Thymus (tissue), 11 donors: ENCODE measurements at regions not wholly inside any gene's neighbourhood (a gene's known extent, or its start where the extent isn't known, plus 50 kb on each side); places are given as distances from the start of the nearest gene placed in this dataset.

Source experiments
- DNase-seq, 9 donors: peaks; one replicate each; pipeline ENCODE4 v3.0.0-alpha.2; 2013; ENCODE audit warnings: low spot score in 9 of 9, low read depth in 6 of 9, missing footprints in 1 of 9
- H3K27ac ChIP-seq, 2 donors: one replicate each; pipeline ENCODE4 v1.5.1; 2013; ENCODE audit warnings: control low read depth in 1 of 2, low read depth in 1 of 2, low read length in 1 of 2, mild to moderate bottlenecking in 1 of 2, moderate library complexity in 1 of 2
- H3K27me3 ChIP-seq, 2 donors: one replicate each; pipeline ENCODE4 v1.5.1; 2013; ENCODE audit warnings: low read length in 1 of 2; ENCODE audit not compliant: control insufficient read depth in 2 of 2, insufficient read depth in 1 of 2
- H3K36me3 ChIP-seq, 2 donors: one replicate each; pipeline ENCODE4 v1.5.1; 2013; ENCODE audit warnings: low read length in 1 of 2, mild to moderate bottlenecking in 1 of 2, moderate library complexity in 1 of 2; ENCODE audit not compliant: control insufficient read depth in 2 of 2, insufficient read depth in 2 of 2
- H3K4me1 ChIP-seq, 2 donors: one replicate each; pipeline ENCODE4 v1.5.1; 2013; ENCODE audit warnings: low read length in 2 of 2; ENCODE audit not compliant: control insufficient read depth in 2 of 2, insufficient read depth in 2 of 2
- H3K4me3 ChIP-seq, 2 donors: one replicate each; pipeline ENCODE4 v1.5.1; 2013; ENCODE audit warnings: low read length in 2 of 2, control low read depth in 1 of 2, mild to moderate bottlenecking in 1 of 2
- H3K9me3 ChIP-seq, 2 donors: one replicate each; pipeline ENCODE4 v1.5.1; 2013; ENCODE audit warnings: low read length in 1 of 2, mild to moderate bottlenecking in 1 of 2; ENCODE audit not compliant: control insufficient read depth in 2 of 2, insufficient read depth in 1 of 2
- WGBS: extraction: QIAGEN DNeasy Blood & Tissue Kit; methylation state at CpG from one replicate; pipeline ENCODE4 v1.1.7; 2013; 5-methylcytosine and 5-hydroxymethylcytosine counted together
- donor health status: healthy.

- no peaks in the 10 kb centered on the region for H3K27me3 ChIP-seq
Measured at GRCh38 chr12:90020014-90020413, 311.4 kb upstream of the ATP2B1 start.

GRCh38 chr12:90017316-90017715 lies 308.7 kb upstream of the ATP2B1 start:
- Histone ChIP-seq H3K4me3 (no peak overlapping the region), H3K27ac (no peak overlapping the region), H3K36me3 (no peaks in the 10 kb centered on the region), H3K27me3 (no peaks in the 10 kb centered on the region), H3K9me3 (no peaks in the 10 kb centered on the region), H3K4me1 (no peaks in the 10 kb centered on the region)
- DNase-seq = no peak
- WGBS = 98% methylated on average over 2 of the region's 2 CpGs

More at GRCh38 chr12:90020014-90020413, 311.4 kb upstream of the ATP2B1 start:
- 95% methylated on average over 1 of the region's 1 CpG for WGBS
- Histone ChIP-seq H3K36me3 (no peaks in the 10 kb centered on the region), H3K4me3 (no peak overlapping the region), H3K9me3 (no peaks in the 10 kb centered on the region), H3K27ac (no peak overlapping the region), H3K4me1 (no peaks in the 10 kb centered on the region)
- no peak for DNase-seq

- Histone ChIP-seq H3K4me1 (no peaks in the 10 kb centered on the region), H3K36me3 (no peaks in the 10 kb centered on the region), H3K9me3 (no peaks in the 10 kb centered on the region), H3K27ac (no peak overlapping the region), H3K27me3 (no peaks in the 10 kb centered on the region), H3K4me3 (no peak overlapping the region)
- DNase-seq = no peak
- 89% methylated on average over 1 of the region's 1 CpG for WGBS
Measured at GRCh38 chr12:90015228-90015627, 306.6 kb upstream of the ATP2B1 start.

GRCh38 chr12:90013409-90013808 lies 304.8 kb upstream of the ATP2B1 start:
- Histone ChIP-seq H3K27ac (no peak overlapping the region), H3K36me3 (no peaks in the 10 kb centered on the region), H3K4me1 (no peaks in the 10 kb centered on the region), H3K9me3 (no peaks in the 10 kb centered on the region), H3K27me3 (no peaks in the 10 kb centered on the region), H3K4me3 (no peak overlapping the region)
- DNase-seq = peak in 3 of 9 donors; percentile 8 to 31 (median 13)

GRCh38 chr12:90010089-90010488 lies 301.5 kb upstream of the ATP2B1 start:
- DNase-seq = peak in 5 of 9 donors; percentile 21 to 54 (median 29)
- Histone ChIP-seq H3K9me3 (no peaks in the 10 kb centered on the region), H3K27ac (no peak overlapping the region), H3K27me3 (no peaks in the 10 kb centered on the region), H3K36me3 (no peaks in the 10 kb centered on the region), H3K4me1 (no peaks in the 10 kb centered on the region), H3K4me3 (no peak overlapping the region)
- 94% methylated on average over 3 of the region's 3 CpGs for WGBS

- H3K4me3 ChIP-seq = no peak overlapping the region
- H3K27me3 ChIP-seq = no peaks in the 10 kb centered on the region
- DNase-seq = no peak
- no peaks in the 10 kb centered on the region for H3K36me3 ChIP-seq
- no peak overlapping the region for H3K27ac ChIP-seq
- 88% methylated on average over 3 of the region's 3 CpGs for WGBS
- no peaks in the 10 kb centered on the region for H3K9me3 ChIP-seq
- H3K4me1 ChIP-seq = no peaks in the 10 kb centered on the region
Measured at GRCh38 chr12:90008277-90008676, 299.6 kb upstream of the ATP2B1 start.

- Histone ChIP-seq H3K36me3 (no peaks in the 10 kb centered on the region), H3K9me3 (no peaks in the 10 kb centered on the region), H3K4me3 (no peak overlapping the region), H3K27me3 (no peaks in the 10 kb centered on the region), H3K27ac (no peak overlapping the region), H3K4me1 (no peaks in the 10 kb centered on the region)
- DNase-seq = no peak
- WGBS = 85% methylated on average over 5 of the region's 5 CpGs
Measured at GRCh38 chr12:90004319-90005074, 295.9 kb upstream of the ATP2B1 start.

- Histone ChIP-seq H3K4me3 (no peak overlapping the region), H3K4me1 (no peaks in the 10 kb centered on the region), H3K36me3 (no peaks in the 10 kb centered on the region), H3K9me3 (no peaks in the 10 kb centered on the region), H3K27me3 (no peaks in the 10 kb centered on the region), H3K27ac (no peak overlapping the region)
- no peak for DNase-seq
- 98% methylated on average over 1 of the region's 1 CpG for WGBS
Measured at GRCh38 chr12:90003688-90004087, 295.1 kb upstream of the ATP2B1 start.

- whole genome bisulfite sequencing = 98% methylated on average over 3 of the region's 3 CpGs
- Histone ChIP-seq H3K9me3 (no peaks in the 10 kb centered on the region), H3K4me3 (no peak overlapping the region), H3K4me1 (no peaks in the 10 kb centered on the region), H3K27me3 (no peaks in the 10 kb centered on the region), H3K36me3 (no peaks in the 10 kb centered on the region), H3K27ac (no peak overlapping the region)
- DNase-seq = no peak
Measured at GRCh38 chr12:90000721-90001120, 292.1 kb upstream of the ATP2B1 start.
